HepG2 (cell line): ENCODE measurements at regions not wholly inside any gene's neighbourhood (a gene's known extent, or its start where the extent isn't known, plus 50 kb on each side); places are given as distances from the start of the nearest gene placed in this dataset.

Experiments used
- ATAC-seq: fragments of 200-7000 bp; cut with Tn5 transposase; 3 replicates; pipeline ENCODE4 v1.9.1; 2020; ENCODE audit warnings: mild to moderate bottlenecking, moderate library complexity
- BruUV-seq: library from RNA; stranded (reverse); fragments of 400-500 nt; replicated peaks from 2 replicates; lab custom pipeline; 2021; lab: Mats Ljungman, UMichigan
- CTCF ChIA-PET: fragments of 300-600 bp; formaldehyde crosslinking; extraction: SDS; loops from one replicate; lab custom pipeline; 2021; ENCODE audit warnings: low total read pairs, inconsistent platforms, low intra/inter-chr PET ratio; lab: Yijun Ruan, JAX
- POLR2A ChIA-PET: fragments of 350-600 bp; sonication (Branson Sonifier 250); formaldehyde crosslinking; loops from one replicate; lab custom pipeline; 2020; ENCODE audit warnings: antibody characterized with exemption, inconsistent platforms; lab: Yijun Ruan, JAX
- DNase-seq: peaks from one replicate; pipeline ENCODE4 v3.0.0-alpha.2; 2015; ENCODE audit warnings: low spot score
- FAIRE-seq: peaks from 3 replicates; lab custom pipeline; 2011; peaks lifted over from hg19 to GRCh38; lab: Jason Lieb, UNC
- H2AFZ ChIP-seq: one replicate; pipeline ENCODE4 v1.6.1; 2011; ENCODE audit warnings: low read length, inconsistent platforms
- H3K27ac ChIP-seq: fragments of 300-600 bp; 3 replicates; pipeline ENCODE4 v1.8.0; 2011; ENCODE audit warnings: mixed run types, mild to moderate bottlenecking, mixed read lengths, low read length, inconsistent platforms; ENCODE audit not compliant: insufficient read depth; ENCODE audit errors: extremely low read length
- H3K27me3 ChIP-seq, 2 experiments: fragments of 200-600 bp in 1 of 2; 2 replicates in 1 of 2; 3 replicates in 1 of 2; pipeline versions ENCODE4 v1.6.0 to v1.8.0; 2011; ENCODE audit warnings: low read length in 2 of 2, mild to moderate bottlenecking in 2 of 2, moderate library complexity in 2 of 2, inconsistent platforms in 1 of 2; ENCODE audit not compliant: insufficient read depth in 2 of 2, control insufficient read depth in 1 of 2
- H3K36me3 ChIP-seq, 2 experiments: fragments of 200-600 bp in 1 of 2; replicated peaks in 1 of 2; 2 replicates in 1 of 2; 3 replicates in 1 of 2; pipeline versions ENCODE4 v1.5.1 to v1.8.0; 2011; ENCODE audit warnings: low read length in 2 of 2, inconsistent platforms in 1 of 2; ENCODE audit not compliant: insufficient read depth in 2 of 2, control insufficient read depth in 1 of 2
- H3K4me1 ChIP-seq: 2 replicates; pipeline ENCODE4 v1.5.1; 2012; ENCODE audit warnings: low read length, inconsistent platforms; ENCODE audit not compliant: insufficient read depth
- H3K4me2 ChIP-seq: 2 replicates; pipeline ENCODE4 v1.6.0; 2011; ENCODE audit warnings: low read depth, low read length, inconsistent platforms
- H3K4me3 ChIP-seq, 3 experiments: fragments of 200-600 bp in 1 of 3; sonication (generic), shearing (Covaris generic) in 1 of 3; replicated peaks in 1 of 3; 2 replicates each; pipeline ENCODE4 v1.5.1; 2011 to 2016; ENCODE audit warnings: low read length in 3 of 3, inconsistent platforms in 2 of 3, low read depth in 2 of 3, mild to moderate bottlenecking in 2 of 3, control low read depth in 1 of 3, mixed read lengths in 1 of 3; ENCODE audit not compliant: insufficient read depth in 1 of 3
- H3K79me2 ChIP-seq: one replicate; pipeline ENCODE4 v1.6.1; 2011; ENCODE audit warnings: low read length, inconsistent platforms; ENCODE audit not compliant: insufficient read depth
- H3K9ac ChIP-seq: 2 replicates; pipeline ENCODE4 v1.6.0; 2011; ENCODE audit warnings: mild to moderate bottlenecking, low read depth, low read length, inconsistent platforms; ENCODE audit not compliant: insufficient read depth
- H3K9me3 ChIP-seq: 2 replicates; pipeline ENCODE4 v1.5.1; 2012; ENCODE audit warnings: mild to moderate bottlenecking, low read length
- H4K20me1 ChIP-seq: 2 replicates; pipeline ENCODE4 v1.6.0; 2011; ENCODE audit warnings: inconsistent platforms, mild to moderate bottlenecking, low read length, moderate library complexity; ENCODE audit not compliant: insufficient read depth
- CCDC6 ChIP-seq: sonication (generic); formaldehyde crosslinking; IDR thresholded peaks from 2 replicates; pipeline ENCODE4 v1.8.1; 2022; ENCODE audit warnings: mild to moderate bottlenecking, missing genetic modification reagents, moderate library complexity
- NCOA2 ChIP-seq: sonication (generic); formaldehyde crosslinking; IDR thresholded peaks from 2 replicates; pipeline ENCODE4 v1.8.0; 2022; ENCODE audit warnings: inconsistent platforms
- RBM39 ChIP-seq: fragments of 200-400 bp; formaldehyde crosslinking; IDR thresholded peaks from one replicate; pipeline ENCODE4 v1.6.1; 2018; ENCODE audit warnings: antibody characterized with exemption, mild to moderate bottlenecking, low read depth, low read length; ENCODE audit not compliant: poor library complexity, severe bottlenecking
- SMAD1 ChIP-seq: sonication (generic); formaldehyde crosslinking; IDR thresholded peaks from 2 replicates; pipeline ENCODE4 v1.4.0; 2020; ENCODE audit warnings: missing genetic modification reagents, low read depth, mild to moderate bottlenecking, borderline replicate concordance
- ZNF10 ChIP-seq: sonication (generic); formaldehyde crosslinking; IDR thresholded peaks from 2 replicates; pipeline ENCODE4 v1.4.0; 2020; ENCODE audit warnings: mild to moderate bottlenecking, low read depth, missing genetic modification reagents, borderline replicate concordance
- WGBS: methylation state at CpG from one replicate; pipeline ENCODE4 v1.1.6; 2017; ENCODE audit warnings: low lambda C conversion rate; 5-methylcytosine and 5-hydroxymethylcytosine counted together
- in situ Hi-C: cut with HindIII; loops from 2 replicates; pipeline ENCODE4 v1.10.0; 2017; ENCODE audit warnings: low pct_unique_long_range_greater_than_20kb; ENCODE audit not compliant: extremely low pct_ligation_motif_present
- intact Hi-C: fragments of 100-400 bp; cut with micrococcal nuclease; formaldehyde crosslinking; loops from one replicate; pipeline ENCODE4 v1.10.0; 2022; ENCODE audit not compliant: unreplicated experiment
- TF ChIP-seq, protein P1 (sequence below): sonication (generic); formaldehyde crosslinking; IDR thresholded peaks from 2 replicates; pipeline ENCODE4 v1.5.0; 2020; ENCODE audit warnings: mild to moderate bottlenecking, missing genetic modification reagents
- TF ChIP-seq, protein P2 (sequence below): sonication (generic); formaldehyde crosslinking; IDR thresholded peaks from 2 replicates; pipeline ENCODE4 v1.8.0; 2022; ENCODE audit warnings: missing genetic modification reagents, mild to moderate bottlenecking, moderate library complexity, borderline replicate concordance
- TF ChIP-seq, protein P3 (sequence below): sonication (generic); formaldehyde crosslinking; IDR thresholded peaks from 2 replicates; pipeline ENCODE4 v1.8.0; 2022; ENCODE audit warnings: mild to moderate bottlenecking, missing genetic modification reagents; ENCODE audit not compliant: insufficient replicate concordance

DNA sequence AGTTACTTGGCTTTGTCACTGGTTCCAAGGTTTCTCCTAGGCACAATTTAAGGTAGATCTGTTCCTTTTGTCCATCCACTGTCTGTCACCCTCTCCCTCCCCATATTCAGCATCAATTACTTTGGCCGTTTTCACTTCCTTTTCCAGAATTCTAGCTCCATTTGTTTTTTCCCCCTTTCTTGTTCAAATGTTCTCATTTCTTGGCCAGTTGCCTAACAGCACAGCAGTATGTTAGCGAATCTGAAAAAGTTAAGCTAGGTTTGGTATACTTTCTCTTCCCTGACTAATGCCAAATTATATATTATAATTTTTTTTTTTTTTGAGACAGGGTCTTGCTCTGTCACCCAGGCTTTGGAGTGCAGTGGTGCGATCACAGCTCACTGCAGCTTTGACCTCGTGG lies 409.1 kb upstream of the TEX13C start:
- intact Hi-C loops (no loop called here), in situ Hi-C loops (no loop called here)
- Histone ChIP-seq H3K9me3 (no peaks in the 10 kb centered on the region), H3K27ac (no peak overlapping the region), H3K4me2 (no peak overlapping the region), H3K79me2 (no peaks in the 10 kb centered on the region), H4K20me1 (no peaks in the 10 kb centered on the region), H3K36me3 (no peaks in the 10 kb centered on the region), H3K4me3 (no peak overlapping the region), H2AFZ (no peak overlapping the region), H3K4me1 (no peaks in the 10 kb centered on the region), H3K27me3 (no peaks in the 10 kb centered on the region), H3K9ac (no peak overlapping the region)
- FAIRE-seq (no peak), DNase-seq (no peak), ATAC-seq (no peak)
- ChIA-PET CTCF (no interaction called here), POLR2A (no interaction called here)
- 24% methylated on average over 4 of the region's 4 CpGs for WGBS
- TF ChIP-seq, protein P1, sequence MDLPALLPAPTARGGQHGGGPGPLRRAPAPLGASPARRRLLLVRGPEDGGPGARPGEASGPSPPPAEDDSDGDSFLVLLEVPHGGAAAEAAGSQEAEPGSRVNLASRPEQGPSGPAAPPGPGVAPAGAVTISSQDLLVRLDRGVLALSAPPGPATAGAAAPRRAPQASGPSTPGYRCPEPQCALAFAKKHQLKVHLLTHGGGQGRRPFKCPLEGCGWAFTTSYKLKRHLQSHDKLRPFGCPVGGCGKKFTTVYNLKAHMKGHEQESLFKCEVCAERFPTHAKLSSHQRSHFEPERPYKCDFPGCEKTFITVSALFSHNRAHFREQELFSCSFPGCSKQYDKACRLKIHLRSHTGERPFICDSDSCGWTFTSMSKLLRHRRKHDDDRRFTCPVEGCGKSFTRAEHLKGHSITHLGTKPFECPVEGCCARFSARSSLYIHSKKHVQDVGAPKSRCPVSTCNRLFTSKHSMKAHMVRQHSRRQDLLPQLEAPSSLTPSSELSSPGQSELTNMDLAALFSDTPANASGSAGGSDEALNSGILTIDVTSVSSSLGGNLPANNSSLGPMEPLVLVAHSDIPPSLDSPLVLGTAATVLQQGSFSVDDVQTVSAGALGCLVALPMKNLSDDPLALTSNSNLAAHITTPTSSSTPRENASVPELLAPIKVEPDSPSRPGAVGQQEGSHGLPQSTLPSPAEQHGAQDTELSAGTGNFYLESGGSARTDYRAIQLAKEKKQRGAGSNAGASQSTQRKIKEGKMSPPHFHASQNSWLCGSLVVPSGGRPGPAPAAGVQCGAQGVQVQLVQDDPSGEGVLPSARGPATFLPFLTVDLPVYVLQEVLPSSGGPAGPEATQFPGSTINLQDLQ (CRISPR knock-in tag) = no peak
- TF ChIP-seq, protein P2, sequence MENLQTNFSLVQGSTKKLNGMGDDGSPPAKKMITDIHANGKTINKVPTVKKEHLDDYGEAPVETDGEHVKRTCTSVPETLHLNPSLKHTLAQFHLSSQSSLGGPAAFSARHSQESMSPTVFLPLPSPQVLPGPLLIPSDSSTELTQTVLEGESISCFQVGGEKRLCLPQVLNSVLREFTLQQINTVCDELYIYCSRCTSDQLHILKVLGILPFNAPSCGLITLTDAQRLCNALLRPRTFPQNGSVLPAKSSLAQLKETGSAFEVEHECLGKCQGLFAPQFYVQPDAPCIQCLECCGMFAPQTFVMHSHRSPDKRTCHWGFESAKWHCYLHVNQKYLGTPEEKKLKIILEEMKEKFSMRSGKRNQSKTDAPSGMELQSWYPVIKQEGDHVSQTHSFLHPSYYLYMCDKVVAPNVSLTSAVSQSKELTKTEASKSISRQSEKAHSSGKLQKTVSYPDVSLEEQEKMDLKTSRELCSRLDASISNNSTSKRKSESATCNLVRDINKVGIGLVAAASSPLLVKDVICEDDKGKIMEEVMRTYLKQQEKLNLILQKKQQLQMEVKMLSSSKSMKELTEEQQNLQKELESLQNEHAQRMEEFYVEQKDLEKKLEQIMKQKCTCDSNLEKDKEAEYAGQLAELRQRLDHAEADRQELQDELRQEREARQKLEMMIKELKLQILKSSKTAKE (CRISPR knock-in tag) = no peak
- TF ChIP-seq, protein P3, sequence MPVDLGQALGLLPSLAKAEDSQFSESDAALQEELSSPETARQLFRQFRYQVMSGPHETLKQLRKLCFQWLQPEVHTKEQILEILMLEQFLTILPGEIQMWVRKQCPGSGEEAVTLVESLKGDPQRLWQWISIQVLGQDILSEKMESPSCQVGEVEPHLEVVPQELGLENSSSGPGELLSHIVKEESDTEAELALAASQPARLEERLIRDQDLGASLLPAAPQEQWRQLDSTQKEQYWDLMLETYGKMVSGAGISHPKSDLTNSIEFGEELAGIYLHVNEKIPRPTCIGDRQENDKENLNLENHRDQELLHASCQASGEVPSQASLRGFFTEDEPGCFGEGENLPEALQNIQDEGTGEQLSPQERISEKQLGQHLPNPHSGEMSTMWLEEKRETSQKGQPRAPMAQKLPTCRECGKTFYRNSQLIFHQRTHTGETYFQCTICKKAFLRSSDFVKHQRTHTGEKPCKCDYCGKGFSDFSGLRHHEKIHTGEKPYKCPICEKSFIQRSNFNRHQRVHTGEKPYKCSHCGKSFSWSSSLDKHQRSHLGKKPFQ (CRISPR knock-in tag) = no peak
- no peak for TF ChIP-seq RBM39
- TF ChIP-seq ZNF10 (CRISPR knock-in tag) = no peak
- TF ChIP-seq CCDC6 (CRISPR knock-in tag) = no peak
- no peak for TF ChIP-seq NCOA2
- no peak for TF ChIP-seq SMAD1 (CRISPR knock-in tag)
- BruUV-seq = no TSS peak
